Liver (tissue), 8 donors: ENCODE measurements at regions not wholly inside any gene's neighbourhood (a gene's known extent, or its start where the extent isn't known, plus 50 kb on each side); places are given as distances from the start of the nearest gene placed in this dataset.

ENCODE experiments used
- DNase-seq: peaks from one replicate; pipeline ENCODE4 v3.0.0-alpha.2; 2017; ENCODE audit warnings: low spot score
- H3K27ac ChIP-seq, 2 donors: one replicate each; pipeline ENCODE4 v1.7.0; 2013; ENCODE audit warnings: inconsistent platforms in 2 of 2, low read length in 2 of 2, control low read depth in 1 of 2, low read depth in 1 of 2, mild to moderate bottlenecking in 1 of 2
- H3K27me3 ChIP-seq, 4 donors: one replicate each; pipeline versions ENCODE4 v1.6.1 to v1.7.0; 2013; ENCODE audit warnings: low read length in 3 of 4, inconsistent platforms in 1 of 4, mild to moderate bottlenecking in 1 of 4, moderate library complexity in 1 of 4; ENCODE audit not compliant: control insufficient read depth in 4 of 4, insufficient read depth in 4 of 4
- H3K36me3 ChIP-seq, 4 donors: one replicate each; pipeline versions ENCODE4 v1.6.1 to v1.7.0; 2013; ENCODE audit warnings: low read length in 3 of 4, mild to moderate bottlenecking in 3 of 4, low read depth in 1 of 4, moderate library complexity in 1 of 4; ENCODE audit not compliant: control insufficient read depth in 4 of 4, insufficient read depth in 3 of 4
- H3K4me1 ChIP-seq, 4 donors: one replicate each; pipeline versions ENCODE4 v1.6.1 to v1.7.0; 2013; ENCODE audit warnings: low read length in 3 of 4, mild to moderate bottlenecking in 3 of 4, moderate library complexity in 1 of 4; ENCODE audit not compliant: control insufficient read depth in 4 of 4, insufficient read depth in 4 of 4
- H3K4me3 ChIP-seq, 3 donors: one replicate each; pipeline versions ENCODE4 v1.6.1 to v1.7.0; 2013; ENCODE audit warnings: low read length in 3 of 3, control low read depth in 1 of 3, low read depth in 1 of 3, mild to moderate bottlenecking in 1 of 3
- H3K9ac ChIP-seq, 2 donors: one replicate each; pipeline ENCODE4 v1.7.0; 2013; ENCODE audit warnings: low read length in 2 of 2, mild to moderate bottlenecking in 2 of 2, moderate library complexity in 2 of 2, control low read depth in 1 of 2, low read depth in 1 of 2
- H3K9me3 ChIP-seq, 4 donors: one replicate each; pipeline versions ENCODE4 v1.6.1 to v1.7.0; 2013; ENCODE audit warnings: low read length in 3 of 4; ENCODE audit not compliant: control insufficient read depth in 4 of 4
- ATF3 ChIP-seq: IDR thresholded peaks from 2 replicates; pipeline ENCODE4 v1.6.1; 2016; ENCODE audit warnings: antibody characterized with exemption
- CTCF ChIP-seq: fragments of 150-350 bp; IDR thresholded peaks from 2 replicates; pipeline ENCODE4 v1.5.1; 2017; ENCODE audit warnings: improper control_type of control experiment, low read depth, low read length; ENCODE audit not compliant: missing input control
- EGR1 ChIP-seq, 2 donors: IDR thresholded peaks; 2 replicates each; pipeline ENCODE4 v1.6.1; 2016 to 2018; ENCODE audit warnings: antibody characterized with exemption in 2 of 2, low read depth in 2 of 2
- FOXA1 ChIP-seq: IDR thresholded peaks from 2 replicates; pipeline ENCODE4 v1.6.1; 2016; ENCODE audit warnings: antibody characterized with exemption
- FOXA2 ChIP-seq: IDR thresholded peaks from 2 replicates; pipeline ENCODE4 v1.6.1; 2016; ENCODE audit warnings: antibody characterized with exemption
- GABPA ChIP-seq, 2 donors: IDR thresholded peaks in 1 of 2; conservative IDR thresholded peaks in 1 of 2; 2 replicates each; pipeline ENCODE4 v1.6.1; 2016; ENCODE audit warnings: antibody characterized with exemption in 2 of 2, mild to moderate bottlenecking in 1 of 2, moderate library complexity in 1 of 2
- HNF4A ChIP-seq, 2 donors: conservative IDR thresholded peaks; 2 replicates each; pipeline ENCODE4 v1.6.1; 2016; ENCODE audit warnings: antibody characterized with exemption in 2 of 2, mild to moderate bottlenecking in 2 of 2
- JUND ChIP-seq, 2 donors: IDR thresholded peaks; 2 replicates each; pipeline ENCODE4 v1.6.1; 2016; ENCODE audit warnings: antibody characterized with exemption in 2 of 2
- NR2F2 ChIP-seq: IDR thresholded peaks from 2 replicates; pipeline ENCODE4 v1.6.1; 2016; ENCODE audit warnings: antibody characterized with exemption
- REST ChIP-seq: IDR thresholded peaks from 2 replicates; pipeline ENCODE4 v1.6.1; 2016; ENCODE audit warnings: antibody characterized with exemption, mild to moderate bottlenecking
- RXRA ChIP-seq, 2 donors: IDR thresholded peaks; 2 replicates each; pipeline ENCODE4 v1.6.1; 2017 to 2018; ENCODE audit warnings: antibody characterized with exemption in 2 of 2, mild to moderate bottlenecking in 1 of 2
- SP1 ChIP-seq: IDR thresholded peaks from 2 replicates; pipeline ENCODE4 v1.6.1; 2018; ENCODE audit warnings: antibody characterized with exemption, mild to moderate bottlenecking
- TAF1 ChIP-seq: conservative IDR thresholded peaks from 2 replicates; pipeline ENCODE4 v1.6.1; 2016; ENCODE audit warnings: antibody characterized with exemption, mild to moderate bottlenecking
- YY1 ChIP-seq: IDR thresholded peaks from 2 replicates; pipeline ENCODE4 v1.6.1; 2016; ENCODE audit warnings: antibody characterized with exemption, mild to moderate bottlenecking
- WGBS: extraction: QIAGEN DNeasy Blood & Tissue Kit; methylation state at CpG from one replicate; pipeline ENCODE4 v1.1.7; 2013; 5-methylcytosine and 5-hydroxymethylcytosine counted together
- TF ChIP-seq, protein P1 (sequence below): IDR thresholded peaks from 2 replicates; pipeline ENCODE4 v1.6.1; 2016; ENCODE audit warnings: antibody characterized with exemption
- TF ChIP-seq, protein P2 (sequence below): IDR thresholded peaks from 2 replicates; pipeline ENCODE4 v1.6.1; 2016; ENCODE audit warnings: antibody characterized with exemption
- donor health status: healthy.
- donor health status: healthy.
- donor health status: healthy.
- donor health status: healthy.
- donor health status: healthy.

GRCh38 chr2:147473075-147473474, 371.8 kb upstream of the ACVR2A start:
- H3K4me3 ChIP-seq: no peak overlapping the region
- H3K9me3 ChIP-seq: no peaks in the 10 kb centered on the region
- TF ChIP-seq SP1: no peak
- TF ChIP-seq, protein P1, sequence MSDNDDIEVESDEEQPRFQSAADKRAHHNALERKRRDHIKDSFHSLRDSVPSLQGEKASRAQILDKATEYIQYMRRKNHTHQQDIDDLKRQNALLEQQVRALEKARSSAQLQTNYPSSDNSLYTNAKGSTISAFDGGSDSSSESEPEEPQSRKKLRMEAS: no peak
- no peak for TF ChIP-seq REST
- no peak for TF ChIP-seq GABPA (IDR thresholded peaks at IDR 0.05 in 1 of 2, conservative IDR thresholded peaks at IDR 0.05 in 1 of 2)
- TF ChIP-seq, protein P2, sequence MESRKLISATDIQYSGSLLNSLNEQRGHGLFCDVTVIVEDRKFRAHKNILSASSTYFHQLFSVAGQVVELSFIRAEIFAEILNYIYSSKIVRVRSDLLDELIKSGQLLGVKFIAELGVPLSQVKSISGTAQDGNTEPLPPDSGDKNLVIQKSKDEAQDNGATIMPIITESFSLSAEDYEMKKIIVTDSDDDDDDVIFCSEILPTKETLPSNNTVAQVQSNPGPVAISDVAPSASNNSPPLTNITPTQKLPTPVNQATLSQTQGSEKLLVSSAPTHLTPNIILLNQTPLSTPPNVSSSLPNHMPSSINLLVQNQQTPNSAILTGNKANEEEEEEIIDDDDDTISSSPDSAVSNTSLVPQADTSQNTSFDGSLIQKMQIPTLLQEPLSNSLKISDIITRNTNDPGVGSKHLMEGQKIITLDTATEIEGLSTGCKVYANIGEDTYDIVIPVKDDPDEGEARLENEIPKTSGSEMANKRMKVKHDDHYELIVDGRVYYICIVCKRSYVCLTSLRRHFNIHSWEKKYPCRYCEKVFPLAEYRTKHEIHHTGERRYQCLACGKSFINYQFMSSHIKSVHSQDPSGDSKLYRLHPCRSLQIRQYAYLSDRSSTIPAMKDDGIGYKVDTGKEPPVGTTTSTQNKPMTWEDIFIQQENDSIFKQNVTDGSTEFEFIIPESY: no peak
- TF ChIP-seq FOXA2: no peak
- TF ChIP-seq JUND (IDR thresholded peaks at IDR 0.05): no peak
- TF ChIP-seq RXRA (IDR thresholded peaks at IDR 0.05): no peak
- TF ChIP-seq NR2F2: no peak
- TF ChIP-seq CTCF: no peak
- TF ChIP-seq EGR1 (IDR thresholded peaks at IDR 0.05; ENCODE audit: low read depth in 2 of 2): no peak
- H3K9ac ChIP-seq: no peak overlapping the region
- H3K4me1 ChIP-seq: no peaks in the 10 kb centered on the region
- no peaks in the 10 kb centered on the region for H3K36me3 ChIP-seq
- H3K27me3 ChIP-seq: no peaks in the 10 kb centered on the region
- DNase-seq: no peak
- no peak overlapping the region for H3K27ac ChIP-seq

- H3K36me3 ChIP-seq: no peaks in the 10 kb centered on the region
- no peak for TF ChIP-seq SP1
- no peak for TF ChIP-seq YY1
- TF ChIP-seq FOXA1: no peak
- no peak for TF ChIP-seq HNF4A (conservative IDR thresholded peaks at IDR 0.05)
- TF ChIP-seq TAF1: no peak
- TF ChIP-seq GABPA (IDR thresholded peaks at IDR 0.05 in 1 of 2, conservative IDR thresholded peaks at IDR 0.05 in 1 of 2): no peak
- TF ChIP-seq CTCF: no peak
- TF ChIP-seq, protein P1: no peak
- no peak for TF ChIP-seq ATF3
- TF ChIP-seq EGR1 (IDR thresholded peaks at IDR 0.05; ENCODE audit: low read depth in 2 of 2): no peak
- TF ChIP-seq JUND (IDR thresholded peaks at IDR 0.05): no peak
- TF ChIP-seq, protein P2: no peak
Observed at GRCh38 chr2:147471126-147471525, 373.7 kb upstream of the ACVR2A start.

More at GRCh38 chr2:147471126-147471525, 373.7 kb upstream of the ACVR2A start:
- WGBS: 93% methylated on average over 1 of the region's 1 CpG
- no peaks in the 10 kb centered on the region for H3K9me3 ChIP-seq
- DNase-seq: no peak
- no peak overlapping the region for H3K9ac ChIP-seq
- no peaks in the 10 kb centered on the region for H3K4me1 ChIP-seq
- H3K27me3 ChIP-seq: no peaks in the 10 kb centered on the region
- no peak overlapping the region for H3K27ac ChIP-seq
- no peak overlapping the region for H3K4me3 ChIP-seq
